ENCODE measurements at regions not wholly inside any gene's neighbourhood (a gene's known extent, or its start where the extent isn't known, plus 50 kb on each side); places are given as distances from the start of the nearest gene placed in this dataset.
A peak's percentile ranks its signal among the peaks of the same experiment; 100 is the strongest.

DNA sequence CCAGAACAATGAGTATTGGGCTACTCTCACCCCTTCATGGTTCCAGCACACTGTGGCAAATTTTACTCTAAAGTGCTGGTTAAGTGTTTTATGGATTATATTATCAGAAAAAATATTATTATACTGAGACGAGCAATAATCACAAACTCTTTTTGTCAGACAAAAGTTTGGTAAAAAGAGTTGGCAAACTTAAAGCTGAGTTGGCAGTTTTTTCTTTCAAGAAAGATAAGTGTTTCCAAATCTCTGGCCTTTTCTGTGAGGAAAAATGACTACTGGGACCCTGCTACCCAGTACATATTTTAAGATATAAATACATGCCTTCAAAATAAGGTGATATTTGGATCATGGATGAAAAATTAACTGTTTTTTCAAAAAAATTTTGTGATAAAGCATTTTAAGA, 471.5 kb upstream of the IL12A start:
- DNase-seq, result no peak
- intact Hi-C loops (cut with DNase I), result no loop called here

DNA sequence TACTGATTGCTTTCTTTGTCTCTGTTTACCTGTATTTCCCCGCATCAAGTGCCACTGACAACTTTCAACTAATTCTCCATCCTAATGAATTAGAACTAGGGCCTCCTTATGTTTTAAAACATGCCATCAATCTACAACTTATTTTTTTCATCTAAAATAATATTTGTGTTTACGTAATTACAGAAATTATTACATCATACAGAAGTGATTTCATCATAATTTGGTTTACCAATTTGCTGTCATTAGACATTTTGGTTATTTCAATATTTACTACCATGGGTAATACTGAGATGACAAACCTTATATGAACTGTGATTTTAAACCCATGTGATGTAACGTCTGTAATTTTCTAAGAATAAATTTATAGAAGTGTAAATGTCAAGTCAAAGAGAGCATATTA, 468.0 kb upstream of the IL12A start:
- no peak for DNase-seq
- intact Hi-C loops (cut with DNase I), result no loop called here

DNA sequence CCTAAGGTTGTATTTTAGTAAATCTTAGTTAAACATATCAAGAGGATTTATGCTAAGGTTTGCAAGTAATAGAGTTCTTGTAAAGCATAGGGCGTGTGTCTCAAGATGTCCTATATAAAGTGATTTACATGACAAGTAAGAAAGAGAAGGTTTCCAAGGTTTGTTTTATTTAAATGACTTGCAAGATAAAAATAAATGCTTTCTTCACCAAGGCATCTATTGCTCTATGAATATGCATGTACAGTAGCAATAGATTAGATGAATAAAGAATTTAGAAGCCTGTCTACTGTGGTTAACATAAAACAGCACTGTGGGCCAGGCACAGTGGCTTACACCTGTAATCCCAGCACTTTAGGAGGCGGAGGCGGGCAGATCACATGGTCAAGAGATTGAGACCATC, 466.4 kb upstream of the IL12A start:
- intact Hi-C loops (cut with DNase I), result no loop called here
- DNase-seq, result no peak

DNA sequence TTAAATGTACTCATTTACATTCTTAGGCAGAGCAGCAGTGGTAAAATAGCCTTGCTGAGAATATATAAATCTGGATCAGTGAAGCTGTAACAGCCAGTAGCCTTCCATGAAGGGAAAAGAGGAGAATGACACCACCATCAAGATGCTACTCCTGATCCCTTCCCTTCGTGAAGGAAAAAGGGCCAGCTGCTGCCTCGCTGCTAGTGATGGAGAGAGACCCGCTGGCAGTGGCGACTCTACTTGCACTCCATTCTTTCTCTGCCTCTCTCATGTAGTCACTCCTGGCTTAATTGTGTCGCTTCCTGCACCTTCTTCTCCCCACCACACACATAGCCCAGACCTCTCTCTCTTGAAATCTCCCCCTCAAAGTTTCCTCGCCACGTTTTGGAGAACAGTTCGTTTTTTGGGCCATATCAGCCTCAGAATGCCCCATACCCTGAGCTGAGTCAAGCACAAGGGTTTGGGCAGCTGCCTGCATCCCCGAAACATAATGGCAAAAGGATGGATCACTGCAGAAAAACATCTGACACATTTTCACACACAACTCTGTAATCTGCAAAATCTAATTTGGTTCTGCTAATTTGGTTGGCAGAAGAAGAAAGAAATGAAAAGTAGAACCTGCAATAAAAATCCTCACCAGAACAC, 460.3 kb upstream of the IL12A start:
- intact Hi-C loops (cut with DNase I), result no loop called here
- no peak for DNase-seq

DNA sequence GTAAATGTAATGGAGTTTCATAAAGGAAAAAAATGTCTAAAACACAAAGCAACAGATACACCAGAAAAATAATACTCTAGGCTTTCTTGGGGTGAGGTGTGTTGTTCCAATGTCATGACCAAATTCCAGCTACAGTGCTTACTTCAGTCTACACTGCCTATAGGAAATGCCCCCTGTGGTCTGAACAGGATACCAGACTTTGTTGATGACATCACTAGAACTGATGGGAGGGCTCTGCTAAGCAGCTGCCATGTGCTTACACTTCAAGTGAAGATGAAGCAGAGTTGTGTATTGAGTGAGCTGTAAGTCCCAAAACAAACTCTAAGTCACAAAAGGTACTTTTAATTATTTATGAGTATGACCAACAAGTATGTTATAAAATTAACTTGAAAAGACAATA, 456.1 kb upstream of the IL12A start:
- no peak for DNase-seq
- intact Hi-C loops (cut with DNase I), result no loop called here

DNA sequence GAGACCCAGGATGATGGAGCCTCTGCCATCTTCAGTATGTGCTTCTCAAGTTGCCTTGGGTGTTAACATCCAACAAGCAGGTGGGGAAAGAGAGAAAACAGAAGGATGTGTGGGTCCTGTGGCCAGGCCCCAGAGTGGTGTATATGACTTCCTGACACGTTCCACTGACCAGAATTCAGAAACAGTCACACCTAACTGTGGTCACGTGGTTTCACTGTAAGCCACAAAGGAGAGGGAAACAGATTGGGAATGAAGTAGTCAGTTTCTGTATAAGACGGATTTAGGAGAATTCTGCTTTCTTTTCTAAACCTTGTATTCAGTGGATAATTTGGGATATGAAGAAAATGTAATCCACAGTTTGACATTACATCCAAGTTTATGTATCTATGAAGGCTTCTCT, 454.1 kb upstream of the IL12A start:
- DNase-seq, result no peak
- intact Hi-C loops (cut with DNase I), result no loop called here

DNA sequence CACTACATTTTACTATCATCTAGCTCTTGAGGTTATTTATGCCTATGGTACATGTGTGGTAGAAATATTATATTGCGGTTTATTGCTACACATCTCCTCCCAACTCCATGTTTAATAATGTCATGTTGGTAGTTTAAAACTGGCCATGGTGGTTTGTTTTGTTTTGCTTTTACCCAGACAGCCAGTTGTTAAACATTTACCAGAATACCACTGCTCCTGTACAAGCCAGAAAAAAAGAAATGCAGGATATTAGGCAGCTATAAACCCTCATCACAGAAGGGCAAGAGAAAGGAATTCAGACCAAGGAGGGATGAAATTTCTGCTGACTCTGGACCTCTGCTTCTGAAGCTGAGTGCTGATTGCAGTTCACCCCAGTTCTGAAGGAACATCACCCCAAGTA, 451.8 kb upstream of the IL12A start:
- no peak for DNase-seq
- intact Hi-C loops (cut with DNase I), result no loop called here

DNA sequence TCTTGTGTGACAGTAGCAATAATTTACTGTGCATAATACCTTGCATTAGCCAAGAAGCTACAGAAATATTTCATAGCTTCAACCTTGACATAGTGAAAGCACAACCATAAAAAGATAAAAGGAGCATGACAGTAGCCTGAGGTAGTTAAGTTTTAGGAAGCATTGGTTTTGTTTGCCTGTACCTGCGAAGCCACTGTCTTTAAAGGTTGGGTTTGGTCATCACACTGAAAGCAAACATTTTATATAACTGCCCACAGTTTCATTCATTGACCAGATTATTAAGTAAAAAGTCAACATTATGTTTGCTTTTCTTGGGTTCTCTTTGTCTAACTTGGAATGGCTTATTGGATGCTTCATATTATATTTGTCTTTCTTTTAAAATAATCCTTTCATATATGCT, 450.1 kb upstream of the IL12A start:
- no peak for DNase-seq
- intact Hi-C loops (cut with DNase I), result no loop called here

DNA sequence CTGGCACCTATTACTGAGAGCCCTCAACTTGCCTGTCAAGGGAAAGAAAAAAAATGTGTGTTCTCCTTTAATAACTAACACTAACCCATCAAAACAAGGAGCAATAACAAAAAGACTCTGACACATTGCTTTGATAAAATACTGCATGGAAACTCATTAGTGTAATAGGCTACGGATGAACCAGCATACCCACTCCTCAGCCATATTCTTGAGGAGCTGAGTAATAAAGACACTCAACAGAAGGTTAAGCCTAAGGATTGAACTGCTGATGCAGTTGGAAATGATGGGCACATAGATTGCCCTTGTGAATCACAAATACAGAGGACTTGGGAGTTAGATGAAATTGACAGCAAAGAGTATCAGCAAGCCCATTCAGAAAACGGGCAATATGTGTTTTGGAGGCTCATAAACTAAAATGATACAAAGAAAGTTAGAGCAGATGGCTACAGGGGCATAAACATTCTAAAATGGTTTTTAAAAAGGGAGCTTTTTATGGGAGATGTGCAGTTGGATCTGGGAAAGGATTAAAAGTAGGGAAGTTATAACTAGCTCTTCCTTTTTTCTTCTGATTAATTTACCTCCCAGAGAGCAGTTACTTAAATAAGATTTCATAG, 447.6 kb upstream of the IL12A start:
- intact Hi-C loops (cut with DNase I), result no loop called here
- DNase-seq, result no peak

DNA sequence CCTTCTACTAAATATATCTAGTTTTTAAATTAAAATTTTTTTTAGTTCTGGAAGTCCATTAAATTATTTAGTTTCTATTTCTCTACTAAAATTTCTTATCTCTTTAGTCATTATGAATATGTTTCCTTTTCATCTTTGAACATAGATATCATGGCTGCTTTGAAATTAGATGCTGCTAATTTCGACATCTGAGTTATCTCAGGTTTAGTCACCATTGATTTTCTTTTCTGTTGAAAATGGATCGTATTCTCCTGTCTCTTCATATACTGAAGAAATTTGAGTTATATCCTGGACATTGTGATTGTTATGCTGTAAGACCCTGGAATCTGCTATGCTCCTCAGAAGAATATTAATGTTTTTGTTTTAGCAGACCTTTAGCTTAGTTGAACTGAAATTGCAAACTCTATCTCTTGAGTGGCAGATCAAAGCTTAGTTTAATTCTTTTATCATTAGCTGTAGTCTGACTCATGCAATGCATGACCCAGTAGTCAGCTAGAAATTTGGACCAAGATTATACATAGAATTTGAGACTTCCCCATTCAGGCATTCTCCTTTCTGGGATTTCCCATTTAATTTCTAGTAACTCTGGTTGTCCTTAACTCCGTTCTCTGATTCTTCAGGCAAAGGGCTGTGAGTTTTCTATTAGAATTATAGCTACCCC, 439.8 kb upstream of the IL12A start:
- intact Hi-C loops (cut with DNase I), result no loop called here
- no peak for DNase-seq

DNA sequence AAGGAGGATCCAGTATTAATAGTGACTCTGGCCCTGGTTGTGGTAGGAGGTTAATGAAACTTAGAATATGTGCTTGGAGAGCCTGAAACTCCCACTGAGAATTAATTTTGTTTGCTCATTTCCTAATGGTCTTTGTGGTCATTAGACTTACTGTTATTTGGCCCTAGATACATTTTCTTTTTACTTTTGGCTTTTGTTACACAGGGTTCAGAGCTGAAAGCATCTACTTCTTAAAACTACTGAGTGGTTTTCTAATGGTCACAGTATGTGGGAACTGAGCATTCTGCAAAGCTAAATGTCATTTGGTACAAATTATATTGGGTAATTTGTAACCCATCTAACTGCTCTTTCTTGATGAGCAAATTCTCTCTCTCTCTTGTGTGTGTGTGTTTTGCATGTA, 433.4 kb upstream of the IL12A start:
- intact Hi-C loops (cut with DNase I), result no loop called here
- DNase-seq, result no peak

DNA sequence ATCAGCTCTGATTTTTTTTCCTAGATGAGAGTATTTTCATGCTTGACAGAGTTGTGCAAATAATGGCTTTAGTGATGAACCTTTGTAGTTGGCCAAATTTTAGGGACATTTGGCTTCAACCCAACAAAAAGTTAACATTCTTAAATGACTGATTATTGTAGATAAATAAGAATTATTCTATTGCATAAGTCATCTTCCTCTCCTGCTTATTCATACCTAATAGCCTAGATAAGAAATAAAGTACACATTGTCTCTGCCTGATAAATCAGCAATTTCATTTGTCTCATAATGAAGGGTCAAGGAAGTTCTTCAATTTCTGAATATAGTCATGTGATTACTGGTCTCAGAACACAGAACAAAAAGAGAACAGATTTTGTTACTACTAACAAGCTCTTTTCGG, 428.9 kb upstream of the IL12A start:
- DNase-seq, result no peak
- intact Hi-C loops (cut with DNase I), result no loop called here

DNA sequence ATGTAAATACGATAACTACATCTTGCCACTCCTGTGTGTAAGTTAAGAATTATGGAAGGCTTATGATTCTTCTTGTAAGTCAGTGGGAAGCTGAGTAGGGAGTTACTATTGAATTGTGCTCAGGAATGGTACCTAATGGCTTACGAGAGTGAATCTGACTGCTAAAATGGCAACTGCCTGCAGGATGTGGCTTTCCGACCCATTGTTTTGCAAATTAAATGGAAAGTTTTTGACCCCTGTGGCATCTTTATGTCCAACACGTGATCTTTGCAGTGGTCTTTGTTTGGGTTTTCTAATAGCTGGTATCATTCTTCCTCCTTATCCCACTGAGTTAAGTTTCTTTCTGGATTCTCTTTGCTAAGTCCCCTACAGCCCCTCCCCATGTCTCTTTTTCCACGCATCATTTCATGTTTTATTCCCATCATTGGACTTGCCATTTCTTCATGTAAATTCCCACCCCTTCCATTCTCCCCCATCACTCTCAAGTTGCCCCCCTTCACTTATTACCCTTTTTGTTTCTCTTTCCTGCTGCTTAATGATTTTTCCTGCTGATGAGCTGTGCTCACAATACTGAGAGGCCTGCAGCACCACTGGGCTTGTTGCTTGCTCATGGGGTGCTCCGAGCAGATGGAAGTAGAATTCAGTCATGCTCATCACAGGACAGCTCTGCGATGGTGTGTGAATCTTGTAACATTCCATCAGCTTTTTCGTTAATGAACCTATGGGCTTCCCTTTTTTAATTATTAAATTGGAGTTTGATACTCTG, 428.2 kb upstream of the IL12A start:
- DNase-seq, result no peak
- intact Hi-C loops (cut with DNase I), result no loop called here

DNA sequence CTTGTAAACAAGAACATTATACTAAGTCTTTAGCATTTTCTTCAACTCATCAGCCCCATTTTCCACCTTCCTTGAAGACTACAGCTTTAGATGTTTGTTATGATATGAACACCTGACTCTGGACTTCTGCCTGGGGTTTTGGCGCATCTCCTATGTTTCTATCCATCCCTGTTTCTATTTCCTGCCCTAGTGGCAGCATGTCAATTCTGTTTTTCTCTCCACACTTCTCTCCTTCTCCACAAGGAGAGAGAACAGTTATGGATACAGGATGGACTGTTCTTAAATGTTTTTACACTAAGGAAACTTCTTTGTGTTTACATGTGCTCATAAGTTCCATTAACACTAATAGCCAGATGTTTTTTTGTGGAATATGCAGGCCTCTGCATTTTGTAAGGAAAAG, 423.3 kb upstream of the IL12A start:
- intact Hi-C loops (cut with DNase I), result no loop called here
- no peak for DNase-seq

DNA sequence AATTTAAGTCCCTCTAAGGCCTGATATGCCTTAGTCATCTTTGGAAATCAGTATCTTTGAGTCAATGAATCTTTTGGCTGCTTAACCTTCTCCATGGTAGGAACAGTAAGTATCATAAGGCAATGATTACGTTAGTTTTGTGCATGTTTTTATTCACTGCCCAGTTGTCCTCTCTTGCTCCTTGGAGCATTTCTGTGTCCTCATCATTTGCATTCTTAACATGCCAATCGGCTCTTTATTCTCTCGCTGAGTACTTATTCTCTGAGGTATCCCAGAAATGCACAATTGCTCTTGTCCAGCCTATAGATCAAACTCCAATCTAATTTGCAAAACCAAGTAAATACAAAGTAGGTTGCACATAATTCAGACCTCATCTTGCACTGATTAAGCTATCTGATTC, 405.0 kb upstream of the IL12A start:
- DNase-seq, result no peak

DNA sequence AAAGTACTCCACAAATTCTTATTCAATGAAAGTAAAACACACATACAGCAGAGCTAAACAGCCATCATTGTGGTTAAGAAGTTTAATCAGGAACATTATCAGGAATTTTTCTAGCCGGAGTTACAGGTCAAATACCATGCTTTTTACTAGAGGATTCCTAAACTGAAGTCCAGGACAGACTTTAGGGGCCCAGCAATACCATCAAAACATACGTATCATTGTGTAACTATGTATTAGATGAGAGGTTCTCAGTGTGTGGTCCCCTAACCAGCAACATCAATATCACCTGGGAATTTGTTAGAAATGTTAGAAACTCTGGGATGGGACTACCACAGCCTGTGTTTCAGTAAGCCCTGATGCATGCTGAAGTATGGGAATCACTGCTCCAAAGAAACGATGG, 404.2 kb upstream of the IL12A start:
- intact Hi-C loops (cut with DNase I), result loop anchor here (10.0 kb wide), 1 partner anchor 320 kb away; no protein-coding TSS in a partner anchor
- DNase-seq, result no peak

More for the DNA sequence above, 405.0 kb upstream of the IL12A start:
- intact Hi-C loops (cut with DNase I), result loop anchor here (10.0 kb wide), 1 partner anchor 319 kb away; no protein-coding TSS in a partner anchor

DNA sequence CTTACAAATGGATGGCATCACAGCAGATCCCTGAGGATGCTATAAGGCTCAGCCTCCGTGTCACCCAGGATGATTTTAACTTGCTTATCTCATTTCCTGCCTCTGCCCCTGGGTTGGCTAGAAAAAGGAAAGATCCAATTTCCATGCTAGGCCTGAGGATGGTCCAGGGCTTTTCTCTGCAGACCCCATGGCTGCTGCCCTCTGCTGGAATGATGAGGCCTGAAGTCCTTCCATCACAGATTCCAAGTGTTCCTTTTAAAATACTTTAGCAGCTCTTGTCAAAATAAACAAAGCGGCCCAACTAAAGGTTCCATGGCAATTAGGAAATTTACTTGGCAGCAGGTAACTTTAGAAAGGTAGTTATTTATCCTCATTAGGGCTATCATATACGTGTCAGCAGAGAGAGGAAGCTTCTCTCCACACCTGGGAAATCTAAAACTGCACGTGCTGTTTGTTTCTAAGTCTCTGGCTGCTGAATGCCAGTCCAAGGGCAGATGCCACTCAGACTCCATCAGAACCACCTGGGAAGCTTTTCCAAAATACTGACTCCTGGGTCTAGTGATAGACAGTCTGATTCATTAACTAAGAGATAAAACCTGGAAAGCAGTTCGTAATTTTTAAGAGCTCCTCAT, 401.9 kb upstream of the IL12A start:
- intact Hi-C loops (cut with DNase I), result loop anchor here (10.0 kb wide), 1 partner anchor 322 kb away; no protein-coding TSS in a partner anchor
- peak in 35 of 42 donors; percentile 3 to 61 (median 28) for DNase-seq

DNA sequence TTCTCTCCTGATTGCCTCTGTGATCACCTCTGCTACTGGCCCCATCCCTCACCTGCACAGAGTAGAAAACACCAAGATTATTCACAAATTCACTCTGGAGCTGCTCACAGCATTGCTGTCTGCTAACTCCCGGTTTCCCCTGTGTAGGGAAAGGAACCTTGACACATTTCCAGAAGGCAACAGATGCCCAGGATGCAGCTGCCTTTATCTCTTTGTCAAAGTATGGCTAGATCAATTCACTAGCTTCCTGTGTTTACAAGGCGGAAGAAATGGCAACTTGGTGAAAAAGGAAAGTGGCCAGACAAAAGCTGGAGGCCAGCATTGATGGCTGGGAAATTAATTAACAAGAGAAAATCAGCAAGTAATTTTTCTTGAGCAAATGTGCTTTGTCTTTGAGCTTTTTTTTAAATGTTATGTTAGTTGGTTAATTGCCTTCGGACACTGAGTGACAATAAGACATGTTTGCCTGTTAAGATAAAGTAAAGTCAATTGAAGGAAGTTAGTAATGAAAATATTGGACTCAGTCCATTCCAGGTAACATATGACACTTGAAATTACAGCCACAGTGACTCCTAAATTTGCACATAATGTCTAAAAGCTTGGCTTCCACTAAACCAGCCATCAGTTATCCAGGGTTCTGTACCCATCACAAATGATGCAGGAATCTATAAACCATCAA, 394.6 kb upstream of the IL12A start:
- intact Hi-C loops (cut with DNase I), result no loop called here
- no peak for DNase-seq

DNA sequence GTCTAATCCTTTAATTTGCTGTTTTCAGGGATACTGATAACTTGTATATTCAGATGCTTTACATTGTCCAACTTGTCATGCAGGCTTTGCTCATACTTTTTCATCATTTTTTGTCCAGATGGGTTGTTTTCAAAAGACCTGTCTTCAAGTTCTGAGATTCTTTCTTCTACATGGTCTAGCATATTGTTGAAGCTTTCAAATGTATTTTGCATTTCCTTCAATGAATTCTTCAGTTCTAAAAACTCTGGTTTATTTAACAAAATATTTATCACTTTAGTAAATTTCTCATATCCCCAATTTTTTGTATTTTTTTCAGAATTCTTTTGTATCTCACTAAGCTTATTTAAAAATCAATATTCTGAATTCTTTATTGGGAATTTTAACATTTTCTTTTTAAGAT, 388.3 kb upstream of the IL12A start:
- intact Hi-C loops (cut with DNase I), result no loop called here
- DNase-seq, result no peak
